ENCODE measurements at regions not wholly inside any gene's neighbourhood (a gene's known extent, or its start where the extent isn't known, plus 50 kb on each side); places are given as distances from the start of the nearest gene placed in this dataset.

DNA sequence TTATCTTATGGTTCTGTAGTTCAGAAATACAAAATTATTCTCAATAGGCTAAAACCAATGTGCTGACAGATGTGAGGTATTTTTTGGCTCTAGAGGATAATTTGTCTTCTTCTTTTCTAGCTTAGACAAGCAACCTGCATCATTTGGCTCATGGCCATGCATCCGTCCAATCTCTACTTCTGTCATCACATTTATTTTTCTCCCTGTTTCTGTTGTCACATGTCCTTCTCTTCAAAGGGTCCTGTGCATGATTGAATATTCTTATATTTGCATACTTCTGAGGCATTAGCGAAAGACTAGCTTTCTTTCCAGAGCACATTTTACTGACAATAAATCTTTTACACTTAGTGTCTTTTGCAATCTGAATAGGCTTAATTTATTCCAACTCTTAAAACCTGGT lies 564.7 kb downstream of the CDH10 start:
- H3K4me3 ChIP-seq (ENCODE audit: low read depth, low read length), result no peak overlapping the region
- TF ChIP-seq, protein P1, sequence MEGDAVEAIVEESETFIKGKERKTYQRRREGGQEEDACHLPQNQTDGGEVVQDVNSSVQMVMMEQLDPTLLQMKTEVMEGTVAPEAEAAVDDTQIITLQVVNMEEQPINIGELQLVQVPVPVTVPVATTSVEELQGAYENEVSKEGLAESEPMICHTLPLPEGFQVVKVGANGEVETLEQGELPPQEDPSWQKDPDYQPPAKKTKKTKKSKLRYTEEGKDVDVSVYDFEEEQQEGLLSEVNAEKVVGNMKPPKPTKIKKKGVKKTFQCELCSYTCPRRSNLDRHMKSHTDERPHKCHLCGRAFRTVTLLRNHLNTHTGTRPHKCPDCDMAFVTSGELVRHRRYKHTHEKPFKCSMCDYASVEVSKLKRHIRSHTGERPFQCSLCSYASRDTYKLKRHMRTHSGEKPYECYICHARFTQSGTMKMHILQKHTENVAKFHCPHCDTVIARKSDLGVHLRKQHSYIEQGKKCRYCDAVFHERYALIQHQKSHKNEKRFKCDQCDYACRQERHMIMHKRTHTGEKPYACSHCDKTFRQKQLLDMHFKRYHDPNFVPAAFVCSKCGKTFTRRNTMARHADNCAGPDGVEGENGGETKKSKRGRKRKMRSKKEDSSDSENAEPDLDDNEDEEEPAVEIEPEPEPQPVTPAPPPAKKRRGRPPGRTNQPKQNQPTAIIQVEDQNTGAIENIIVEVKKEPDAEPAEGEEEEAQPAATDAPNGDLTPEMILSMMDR (IDR thresholded peaks at IDR 0.05; ENCODE audit: low read depth, low read length, missing control alignments), result no peak
- DNase-seq (ENCODE audit: low read depth), result no peak

GRCh38 chr5:24094081-24094679 lies 550.6 kb downstream of the CDH10 start:
- TF ChIP-seq, protein P1 (IDR thresholded peaks at IDR 0.05; ENCODE audit: low read depth, low read length, missing control alignments), result no peak
- no peak overlapping the region for H3K4me3 ChIP-seq (ENCODE audit: low read depth, low read length)
- DNase-seq (ENCODE audit: low read depth), result no peak

DNA sequence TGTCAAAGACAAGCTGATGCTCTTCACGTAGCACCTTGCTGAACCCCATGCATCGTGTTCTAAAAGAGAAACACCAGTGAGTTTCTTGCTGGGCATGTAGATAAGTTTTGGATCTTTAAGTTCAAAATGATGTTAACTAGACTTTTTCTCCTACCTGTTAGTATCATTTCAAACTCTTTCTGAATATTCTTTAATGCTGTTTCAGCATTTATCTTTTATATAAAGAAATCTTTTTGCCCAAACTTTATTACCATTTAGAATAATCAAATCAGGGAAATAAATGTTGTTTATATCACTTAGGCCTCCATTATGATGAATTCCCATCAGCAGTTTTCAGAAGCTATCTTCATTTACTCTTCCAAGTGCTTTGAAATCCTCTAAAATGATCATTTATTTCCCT lies 542.8 kb downstream of the CDH10 start:
- no peak overlapping the region for H3K4me3 ChIP-seq (ENCODE audit: low read depth, low read length)
- no peak for DNase-seq (ENCODE audit: low read depth)
- TF ChIP-seq, protein P1 (IDR thresholded peaks at IDR 0.05; ENCODE audit: low read depth, low read length, missing control alignments), result no peak

DNA sequence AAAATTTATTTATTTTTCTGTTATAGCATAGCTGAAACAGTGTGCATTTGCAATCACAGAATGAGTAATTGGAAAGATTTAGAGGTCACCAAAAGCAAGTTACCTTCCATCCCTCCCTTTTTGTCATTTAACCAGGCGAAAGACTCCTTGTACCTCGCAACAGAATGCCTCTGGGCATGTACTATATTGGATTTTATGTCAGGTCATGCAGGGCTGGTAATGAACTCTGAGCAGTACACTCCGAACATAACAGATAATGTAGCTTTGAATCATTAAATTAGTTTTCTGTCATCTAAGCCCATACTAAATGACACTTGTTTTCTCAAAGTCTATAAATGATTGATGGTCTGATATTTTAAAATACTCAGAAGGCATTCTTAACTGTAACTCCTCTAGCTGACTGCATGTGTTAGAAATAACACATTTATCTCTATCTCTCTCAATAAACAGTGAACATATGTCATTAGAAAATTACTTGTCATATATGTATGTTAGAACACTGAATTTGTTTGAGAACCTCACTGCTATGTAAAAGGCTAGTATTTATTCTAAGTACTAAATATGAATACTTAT lies 541.2 kb downstream of the CDH10 start:
- no peak overlapping the region for H3K4me3 ChIP-seq (ENCODE audit: low read depth, low read length)
- TF ChIP-seq, protein P1 (IDR thresholded peaks at IDR 0.05; ENCODE audit: low read depth, low read length, missing control alignments), result no peak
- no peak for DNase-seq (ENCODE audit: low read depth)

- TF ChIP-seq, protein P1 (IDR thresholded peaks at IDR 0.05; ENCODE audit: low read depth, low read length, missing control alignments), result no peak
- no peak overlapping the region for H3K4me3 ChIP-seq (ENCODE audit: low read depth, low read length)
- DNase-seq (ENCODE audit: low read depth), result no peak
These were observed 534.7 kb downstream of the CDH10 start for GRCh38 chr5:24110004-24110615.

GRCh38 chr5:24112420-24112819 lies 532.4 kb downstream of the CDH10 start:
- H3K4me3 ChIP-seq (ENCODE audit: low read depth, low read length), result no peak overlapping the region
- DNase-seq (ENCODE audit: low read depth), result no peak
- TF ChIP-seq, protein P1 (IDR thresholded peaks at IDR 0.05; ENCODE audit: low read depth, low read length, missing control alignments), result no peak

All from GM12864 (cell line).